K562 (cell line): ENCODE measurements at regions not wholly inside any gene's neighbourhood (a gene's known extent, or its start where the extent isn't known, plus 50 kb on each side); places are given as distances from the start of the nearest gene placed in this dataset.

Source experiments
- ATAC-seq: fragments of 200-7000 bp; cut with Tn5 transposase; 3 replicates; pipeline ENCODE4 v1.9.1; 2020; ENCODE audit warnings: moderate library complexity
- BruUV-seq: library from RNA; stranded (reverse); fragments of 400-500 nt; replicated peaks from 2 replicates; lab custom pipeline; 2021; lab: Mats Ljungman, UMichigan
- CTCF ChIA-PET: fragments of 300-600 bp; formaldehyde crosslinking; extraction: SDS; loops from one replicate; lab custom pipeline; 2021; ENCODE audit warnings: low intra/inter-chr PET ratio; lab: Yijun Ruan, JAX
- POLR2A ChIA-PET: fragments of 300-600, 350-650 bp; sonication (Branson Sonifier 250); formaldehyde crosslinking; extraction: SDS; loops from one replicate; lab custom pipeline; 2021; ENCODE audit warnings: antibody characterized with exemption, inconsistent platforms; lab: Yijun Ruan, JAX
- DNase-seq, 4 experiments: peaks; one replicate each; pipeline versions ENCODE4 v3.0.0 to v3.0.0-alpha.2; 2011 to 2018; ENCODE audit warnings: low spot score in 3 of 4, mixed read lengths in 3 of 4; ENCODE audit errors: extremely low read depth in 1 of 4
- FAIRE-seq: peaks from 2 replicates; lab custom pipeline; 2011; peaks lifted over from hg19 to GRCh38; lab: Jason Lieb, UNC
- H2AFZ ChIP-seq: 2 replicates; pipeline ENCODE4 v1.6.0; 2011; ENCODE audit warnings: low read depth, low read length, control low read depth, inconsistent platforms
- H3K27ac ChIP-seq: fragments of 200-600 bp; 3 replicates; pipeline ENCODE4 v1.8.0; 2011; ENCODE audit warnings: low read depth, mild to moderate bottlenecking, control low read depth, inconsistent platforms, low read length, moderate library complexity, mixed read lengths; ENCODE audit errors: extremely low read depth
- H3K27me3 ChIP-seq, 2 experiments: fragments of 300-600 bp in 1 of 2; 2 replicates in 1 of 2; 3 replicates in 1 of 2; pipeline versions ENCODE4 v1.6.0 to v1.8.0; 2011; ENCODE audit warnings: inconsistent platforms in 2 of 2, low read length in 2 of 2, mild to moderate bottlenecking in 1 of 2, mixed read lengths in 1 of 2, moderate library complexity in 1 of 2; ENCODE audit not compliant: control insufficient read depth in 2 of 2, insufficient read depth in 2 of 2
- H3K36me3 ChIP-seq: fragments of 300-600 bp; 3 replicates; pipeline ENCODE4 v1.8.0; 2011; ENCODE audit warnings: mild to moderate bottlenecking, low read length, inconsistent platforms; ENCODE audit not compliant: control insufficient read depth, insufficient read depth
- H3K4me1 ChIP-seq, 2 experiments: fragments of 200-600 bp in 1 of 2; replicated peaks in 1 of 2; 2 replicates in 1 of 2; 3 replicates in 1 of 2; pipeline versions ENCODE4 v1.5.1 to v1.8.0; 2011; ENCODE audit warnings: inconsistent platforms in 2 of 2, low read length in 2 of 2, mild to moderate bottlenecking in 1 of 2, mixed read lengths in 1 of 2, moderate library complexity in 1 of 2; ENCODE audit not compliant: control insufficient read depth in 2 of 2, insufficient read depth in 2 of 2
- H3K4me2 ChIP-seq: 2 replicates; pipeline ENCODE4 v1.6.1; 2011; ENCODE audit warnings: low read length, control low read depth, inconsistent platforms, mixed read lengths; ENCODE audit not compliant: insufficient read depth
- H3K4me3 ChIP-seq: fragments of 200-600 bp; sonication (generic), shearing (Covaris generic); 2 replicates; pipeline ENCODE4 v1.5.1; 2016; ENCODE audit warnings: control low read depth, inconsistent platforms
- H3K79me2 ChIP-seq: fragments of 200-600 bp; 3 replicates; pipeline ENCODE4 v1.8.0; 2011; ENCODE audit warnings: low read length, inconsistent platforms; ENCODE audit not compliant: control insufficient read depth, insufficient read depth
- H3K9ac ChIP-seq, 2 experiments: 2 replicates each; pipeline versions ENCODE4 v1.6.0 to v1.6.1; 2011; ENCODE audit warnings: low read depth in 2 of 2, low read length in 2 of 2, control low read depth in 1 of 2, inconsistent platforms in 1 of 2, mild to moderate bottlenecking in 1 of 2, mixed read lengths in 1 of 2; ENCODE audit not compliant: insufficient read depth in 1 of 2
- H3K9me1 ChIP-seq: one replicate; pipeline ENCODE4 v1.6.0; 2011; ENCODE audit warnings: inconsistent platforms, mild to moderate bottlenecking, low read length, moderate library complexity; ENCODE audit not compliant: control insufficient read depth, insufficient read depth
- H3K9me3 ChIP-seq: replicated peaks from 2 replicates; pipeline ENCODE4 v1.5.1; 2011; ENCODE audit warnings: low read depth, low read length, inconsistent platforms; ENCODE audit not compliant: control insufficient read depth, insufficient read depth
- H4K20me1 ChIP-seq: replicated peaks from 2 replicates; pipeline ENCODE4 v1.6.1; 2011; ENCODE audit warnings: low read length, inconsistent platforms, mixed read lengths; ENCODE audit not compliant: control insufficient read depth, insufficient read depth
- ATF7 ChIP-seq: fragments of 450-650 bp; IDR thresholded peaks from 2 replicates; pipeline ENCODE4 v1.7.1; 2014; ENCODE audit warnings: mild to moderate bottlenecking, moderate library complexity
- CBFA2T3 ChIP-seq: fragments of 450-650 bp; IDR thresholded peaks from 2 replicates; pipeline ENCODE4 v1.6.1; 2017
- CTBP1 ChIP-seq: fragments of 450-650 bp; IDR thresholded peaks from 2 replicates; pipeline ENCODE4 v1.6.1; 2016; ENCODE audit warnings: borderline replicate concordance
- CXXC5 ChIP-seq: fragments of 250-450 bp; sonication (Bioruptor Pico); IDR thresholded peaks from 2 replicates; pipeline ENCODE4 v1.8.0; 2022; ENCODE audit warnings: inconsistent platforms, mild to moderate bottlenecking, moderate library complexity
- IRF9 ChIP-seq: fragments of 450-650 bp; IDR thresholded peaks from 2 replicates; pipeline ENCODE4 v1.6.1; 2016; ENCODE audit warnings: missing biosample characterization, missing genetic modification characterization
- KLF16 ChIP-seq: IDR thresholded peaks from 2 replicates; pipeline ENCODE4 v1.6.1; 2016; ENCODE audit warnings: antibody characterized with exemption
- TAF9B ChIP-seq: fragments of 450-650 bp; IDR thresholded peaks from 2 replicates; pipeline ENCODE4 v1.6.1; 2018; ENCODE audit warnings: mild to moderate bottlenecking; ENCODE audit not compliant: partially characterized antibody
- ZBTB33 ChIP-seq: sonication (generic); formaldehyde crosslinking; IDR thresholded peaks from 2 replicates; pipeline ENCODE4 v1.8.1; 2023; ENCODE audit warnings: mild to moderate bottlenecking, missing genetic modification reagents
- ZBTB7A ChIP-seq: IDR thresholded peaks from 2 replicates; pipeline ENCODE4 v1.6.1; 2011; ENCODE audit warnings: low read depth, mild to moderate bottlenecking, low read length, moderate library complexity, borderline replicate concordance; ENCODE audit not compliant: control insufficient read depth
- WGBS: fragments of 100-300 bp; shearing (Covaris generic); methylation state at CpG from one replicate; pipeline ENCODE4 v1.1.6; 2016; ENCODE audit warnings: low coverage, mixed read lengths; ENCODE audit not compliant: insufficient coverage; ENCODE audit errors: missing lambda C conversion rate; 5-methylcytosine and 5-hydroxymethylcytosine counted together
- in situ Hi-C: fragments of 300-500 bp; cut with MboI; formaldehyde crosslinking; loops from 4 replicates; pipeline ENCODE4 v1.15.0; 2018; ENCODE audit warnings: inconsistent platforms, mixed read lengths
- intact Hi-C: fragments of 100-400 bp; cut with micrococcal nuclease; formaldehyde crosslinking; loops from 2 replicates; pipeline ENCODE4 v1.14.2; 2022
- TF ChIP-seq, protein P1 (sequence below), 3 experiments: IDR thresholded peaks in 2 of 3; conservative IDR thresholded peaks in 1 of 3; 2 replicates each; pipeline ENCODE4 v1.5.1; 2011 to 2012; ENCODE audit warnings: low read length in 3 of 3, mild to moderate bottlenecking in 3 of 3, control low read depth in 2 of 3, improper control_type of control experiment in 1 of 3, inconsistent platforms in 1 of 3, low read depth in 1 of 3, mixed read lengths in 1 of 3, moderate library complexity in 1 of 3; ENCODE audit not compliant: insufficient read depth in 2 of 3
- TF ChIP-seq, protein P2 (sequence below), 2 experiments: fragments of 450-650 bp in 1 of 2; sonication (generic) in 1 of 2; formaldehyde crosslinking in 1 of 2; IDR thresholded peaks in 1 of 2; conservative IDR thresholded peaks in 1 of 2; 2 replicates each; pipeline versions ENCODE4 v1.6.1 to v1.8.1; 2016 to 2023; ENCODE audit warnings: mild to moderate bottlenecking in 2 of 2, moderate library complexity in 2 of 2, inconsistent platforms in 1 of 2, missing genetic modification reagents in 1 of 2
- TF ChIP-seq, protein P3 (sequence below): sonication (generic); IDR thresholded peaks from 2 replicates; pipeline ENCODE4 v1.6.1; 2016

DNA sequence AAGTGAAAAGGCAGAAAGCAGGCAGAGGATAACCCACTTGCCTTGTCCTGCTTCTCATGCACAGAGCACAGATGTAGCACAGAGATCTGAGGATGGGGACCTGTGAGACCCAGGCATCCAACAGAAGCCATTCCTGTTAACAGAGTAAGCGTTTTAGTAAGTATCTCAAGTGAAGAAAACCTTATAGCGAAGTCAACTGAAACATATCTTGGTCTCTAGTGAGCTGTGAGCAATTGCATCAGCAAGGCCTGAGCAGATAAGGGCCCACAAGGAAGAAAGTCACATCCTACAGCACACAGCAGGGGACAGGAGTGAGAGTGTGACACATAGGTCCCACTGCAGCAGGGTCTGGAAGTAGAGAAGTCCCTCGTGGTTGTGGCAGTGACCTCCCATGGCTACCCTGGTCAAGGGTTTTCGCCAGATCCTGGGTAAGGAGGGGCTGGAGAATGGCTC, 248.7 kb upstream of the TNP1 start:
- Histone ChIP-seq H3K4me2 (peak overlapping the region; percentile 56), H4K20me1 (no peaks in the 10 kb centered on the region), H3K9me1 (no peaks in the 10 kb centered on the region), H3K79me2 (no peaks in the 10 kb centered on the region), H3K9me3 (no peaks in the 10 kb centered on the region), H3K4me1 (peaks cover 21 to 57% of the 10 kb centered on the region in 2 experiments), H3K27ac (peak overlapping the region; percentile 83), H2AFZ (peak overlapping the region; percentile 68), H3K36me3 (no peaks in the 10 kb centered on the region), H3K4me3 (no peak overlapping the region), H3K9ac (peak overlapping the region in 1 of 2 experiments; percentile 62; a peak in 2 of 4 replicates), H3K27me3 (no peaks in the 10 kb centered on the region)
- DNase-seq (peak; percentile 33 to 86 (median 54)), FAIRE-seq (peak; percentile 97), ATAC-seq (peak; percentile 92)
- WGBS, result 7% methylated on average over 4 of the region's 4 CpGs
- intact Hi-C loops, result loop anchor here (1.0 to 5.0 kb wide), 3 partner anchors 18 to 46 kb away; no protein-coding TSS in a partner anchor
- in situ Hi-C loops, result loop anchor here (10.0 kb wide), 1 partner anchor 324 kb away; no protein-coding TSS in a partner anchor
- POLR2A ChIA-PET, result interaction anchor here (1.6 kb wide), 1 partner anchor 12 kb away, joined by 5 read pairs; no protein-coding TSS in a partner anchor
- CTCF ChIA-PET, result no interaction called here
- no TSS peak for BruUV-seq
- TF ChIP-seq IRF9 (tag) (peak; percentile 53; the same call in 1 of the 2 replicates), CTBP1 (peak; percentile 66; the same call in 1 of the 2 replicates), KLF16 (no peak; the same call in 1 of the 2 replicates), ATF7 (peak; percentile 77), CBFA2T3 (peak; percentile 69), ZBTB7A (peak; percentile 49; the same call in 1 of the 2 replicates), TAF9B (peak; percentile 59), CXXC5 (peak; percentile 25; the same call in 1 of the 2 replicates), ZBTB33 (CRISPR knock-in tag) (peak; percentile 13; the same call in 1 of the 2 replicates)
- TF ChIP-seq, protein P1, sequence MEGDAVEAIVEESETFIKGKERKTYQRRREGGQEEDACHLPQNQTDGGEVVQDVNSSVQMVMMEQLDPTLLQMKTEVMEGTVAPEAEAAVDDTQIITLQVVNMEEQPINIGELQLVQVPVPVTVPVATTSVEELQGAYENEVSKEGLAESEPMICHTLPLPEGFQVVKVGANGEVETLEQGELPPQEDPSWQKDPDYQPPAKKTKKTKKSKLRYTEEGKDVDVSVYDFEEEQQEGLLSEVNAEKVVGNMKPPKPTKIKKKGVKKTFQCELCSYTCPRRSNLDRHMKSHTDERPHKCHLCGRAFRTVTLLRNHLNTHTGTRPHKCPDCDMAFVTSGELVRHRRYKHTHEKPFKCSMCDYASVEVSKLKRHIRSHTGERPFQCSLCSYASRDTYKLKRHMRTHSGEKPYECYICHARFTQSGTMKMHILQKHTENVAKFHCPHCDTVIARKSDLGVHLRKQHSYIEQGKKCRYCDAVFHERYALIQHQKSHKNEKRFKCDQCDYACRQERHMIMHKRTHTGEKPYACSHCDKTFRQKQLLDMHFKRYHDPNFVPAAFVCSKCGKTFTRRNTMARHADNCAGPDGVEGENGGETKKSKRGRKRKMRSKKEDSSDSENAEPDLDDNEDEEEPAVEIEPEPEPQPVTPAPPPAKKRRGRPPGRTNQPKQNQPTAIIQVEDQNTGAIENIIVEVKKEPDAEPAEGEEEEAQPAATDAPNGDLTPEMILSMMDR (IDR thresholded peaks at IDR 0.05 in 2 of 3, conservative IDR thresholded peaks at IDR 0.05 in 1 of 3; ENCODE audit: insufficient read depth in 2 of 3, low read depth in 1 of 3, low read length in 3 of 3), result peak; percentile 19 to 38 (median 29); a peak in 4 of 6 replicates
- TF ChIP-seq, protein P2, sequence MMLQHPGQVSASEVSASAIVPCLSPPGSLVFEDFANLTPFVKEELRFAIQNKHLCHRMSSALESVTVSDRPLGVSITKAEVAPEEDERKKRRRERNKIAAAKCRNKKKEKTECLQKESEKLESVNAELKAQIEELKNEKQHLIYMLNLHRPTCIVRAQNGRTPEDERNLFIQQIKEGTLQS (IDR thresholded peaks at IDR 0.05), result peak; percentile 98
- TF ChIP-seq, protein P2 (CRISPR knock-in tag; conservative IDR thresholded peaks at IDR 0.05), result peak; percentile 73; the same call in 1 of the 2 replicates
- TF ChIP-seq, protein P3, sequence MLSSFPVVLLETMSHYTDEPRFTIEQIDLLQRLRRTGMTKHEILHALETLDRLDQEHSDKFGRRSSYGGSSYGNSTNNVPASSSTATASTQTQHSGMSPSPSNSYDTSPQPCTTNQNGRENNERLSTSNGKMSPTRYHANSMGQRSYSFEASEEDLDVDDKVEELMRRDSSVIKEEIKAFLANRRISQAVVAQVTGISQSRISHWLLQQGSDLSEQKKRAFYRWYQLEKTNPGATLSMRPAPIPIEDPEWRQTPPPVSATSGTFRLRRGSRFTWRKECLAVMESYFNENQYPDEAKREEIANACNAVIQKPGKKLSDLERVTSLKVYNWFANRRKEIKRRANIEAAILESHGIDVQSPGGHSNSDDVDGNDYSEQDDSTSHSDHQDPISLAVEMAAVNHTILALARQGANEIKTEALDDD, result peak; percentile 62
